OCI-LY7 (cell line): ENCODE measurements at regions not wholly inside any gene's neighbourhood (a gene's known extent, or its start where the extent isn't known, plus 50 kb on each side); places are given as distances from the start of the nearest gene placed in this dataset.

Experiments used
- CTCF ChIP-seq: fragments of 200-600 bp; sonication (generic); conservative IDR thresholded peaks from 2 replicates; pipeline ENCODE4 v1.5.1; 2014; ENCODE audit warnings: mild to moderate bottlenecking, antibody characterized with exemption, low read length, moderate library complexity, mixed read lengths
- EZH2phosphoT487 ChIP-seq: fragments of 200-600 bp; sonication (generic); IDR thresholded peaks from 2 replicates; pipeline ENCODE4 v1.6.1; 2018; ENCODE audit warnings: low read depth, borderline replicate concordance, mild to moderate bottlenecking, mixed run types, antibody characterized with exemption, low read length, moderate library complexity, mixed read lengths

GRCh38 chr2:49210191-49210590 lies 55.9 kb upstream of the FSHR start:
- TF ChIP-seq CTCF (no peak), EZH2phosphoT487 (no peak)
